ENCODE measurements at regions not wholly inside any gene's neighbourhood (a gene's known extent, or its start where the extent isn't known, plus 50 kb on each side); places are given as distances from the start of the nearest gene placed in this dataset.

DNA sequence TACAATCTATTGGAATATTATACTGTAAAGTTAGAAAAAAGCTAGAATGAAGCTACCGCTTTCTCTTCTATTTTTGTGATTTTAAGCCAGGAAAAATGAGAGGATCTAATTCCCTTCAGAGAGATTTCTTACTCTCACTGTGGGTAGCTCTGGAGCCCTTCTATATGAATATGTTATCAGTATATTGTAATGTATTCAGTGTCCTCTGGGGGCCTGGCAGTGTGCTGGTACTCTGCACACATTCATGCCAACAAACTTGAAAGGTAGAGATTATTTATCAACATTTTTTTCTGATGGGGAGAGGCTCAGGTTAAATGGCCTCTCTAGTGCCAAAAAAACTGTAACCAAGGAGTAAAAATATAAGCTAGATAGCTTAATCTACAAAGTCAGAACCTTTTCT, 292.8 kb downstream of the TTC6 start:
- Histone ChIP-seq H3K9ac (ENCODE audit: low read length) (no peak overlapping the region), H3F3A (ENCODE audit: insufficient read depth, low read length, poor library complexity, severe bottlenecking) (no peaks in the 10 kb centered on the region), H2AFZ (ENCODE audit: low read depth, low read length) (no peak overlapping the region), H3K4me3 (ENCODE audit: low read length) (no peak overlapping the region), H3K27ac (ENCODE audit: low read length) (no peak overlapping the region), H3K4me2 (ENCODE audit: low read length) (no peak overlapping the region), H3K27me3 (ENCODE audit: insufficient read depth, low read depth, low read length) (no peaks in the 10 kb centered on the region), H3K79me2 (replicated peaks; ENCODE audit: insufficient read depth, low read length) (no peaks in the 10 kb centered on the region), H4K20me1 (ENCODE audit: insufficient read depth) (no peaks in the 10 kb centered on the region), H3K9me2 (ENCODE audit: insufficient read depth, low read length) (no peaks in the 10 kb centered on the region), H3K36me3 (ENCODE audit: insufficient read depth, low read length) (no peaks in the 10 kb centered on the region), H3K9me3 (ENCODE audit: low read length) (no peaks in the 10 kb centered on the region)
- no peak for TF ChIP-seq TAF1 (IDR thresholded peaks at IDR 0.05; ENCODE audit: low read depth)
- TF ChIP-seq SMC3 (conservative IDR thresholded peaks at IDR 0.05; ENCODE audit: poor library complexity), result no peak
- no peak for TF ChIP-seq MXI1 (conservative IDR thresholded peaks at IDR 0.05; ENCODE audit: poor library complexity, severe bottlenecking)

- Histone ChIP-seq H3K4me2 (ENCODE audit: low read length) (no peak overlapping the region), H3K9me2 (ENCODE audit: insufficient read depth, low read length) (no peaks in the 10 kb centered on the region), H3F3A (ENCODE audit: insufficient read depth, low read length, poor library complexity, severe bottlenecking) (no peaks in the 10 kb centered on the region), H3K79me2 (replicated peaks; ENCODE audit: insufficient read depth, low read length) (no peaks in the 10 kb centered on the region), H4K20me1 (ENCODE audit: insufficient read depth) (no peaks in the 10 kb centered on the region), H3K9me3 (ENCODE audit: low read length) (no peaks in the 10 kb centered on the region), H3K4me3 (ENCODE audit: low read length) (no peak overlapping the region), H3K36me3 (ENCODE audit: insufficient read depth, low read length) (no peaks in the 10 kb centered on the region), H2AFZ (ENCODE audit: low read depth, low read length) (no peak overlapping the region), H3K9ac (ENCODE audit: low read length) (no peak overlapping the region), H3K27ac (ENCODE audit: low read length) (no peak overlapping the region), H3K27me3 (ENCODE audit: insufficient read depth, low read depth, low read length) (no peaks in the 10 kb centered on the region)
- TF ChIP-seq EZH2 (IDR thresholded peaks at IDR 0.05; ENCODE audit: borderline replicate concordance, insufficient read depth, low read length, poor library complexity, severe bottlenecking) (no peak), EP300 (conservative IDR thresholded peaks at IDR 0.05; ENCODE audit: poor library complexity, severe bottlenecking) (no peak), TAF1 (IDR thresholded peaks at IDR 0.05; ENCODE audit: low read depth) (no peak), POLR2AphosphoS5 (IDR thresholded peaks at IDR 0.05) (no peak), SMC3 (conservative IDR thresholded peaks at IDR 0.05; ENCODE audit: poor library complexity) (no peak), MXI1 (conservative IDR thresholded peaks at IDR 0.05; ENCODE audit: poor library complexity, severe bottlenecking) (no peak), CTCF (IDR thresholded peaks at IDR 0.05; ENCODE audit: poor library complexity, severe bottlenecking) (no peak), RAD21 (conservative IDR thresholded peaks at IDR 0.05) (no peak)
- TF ChIP-seq, protein P1, sequence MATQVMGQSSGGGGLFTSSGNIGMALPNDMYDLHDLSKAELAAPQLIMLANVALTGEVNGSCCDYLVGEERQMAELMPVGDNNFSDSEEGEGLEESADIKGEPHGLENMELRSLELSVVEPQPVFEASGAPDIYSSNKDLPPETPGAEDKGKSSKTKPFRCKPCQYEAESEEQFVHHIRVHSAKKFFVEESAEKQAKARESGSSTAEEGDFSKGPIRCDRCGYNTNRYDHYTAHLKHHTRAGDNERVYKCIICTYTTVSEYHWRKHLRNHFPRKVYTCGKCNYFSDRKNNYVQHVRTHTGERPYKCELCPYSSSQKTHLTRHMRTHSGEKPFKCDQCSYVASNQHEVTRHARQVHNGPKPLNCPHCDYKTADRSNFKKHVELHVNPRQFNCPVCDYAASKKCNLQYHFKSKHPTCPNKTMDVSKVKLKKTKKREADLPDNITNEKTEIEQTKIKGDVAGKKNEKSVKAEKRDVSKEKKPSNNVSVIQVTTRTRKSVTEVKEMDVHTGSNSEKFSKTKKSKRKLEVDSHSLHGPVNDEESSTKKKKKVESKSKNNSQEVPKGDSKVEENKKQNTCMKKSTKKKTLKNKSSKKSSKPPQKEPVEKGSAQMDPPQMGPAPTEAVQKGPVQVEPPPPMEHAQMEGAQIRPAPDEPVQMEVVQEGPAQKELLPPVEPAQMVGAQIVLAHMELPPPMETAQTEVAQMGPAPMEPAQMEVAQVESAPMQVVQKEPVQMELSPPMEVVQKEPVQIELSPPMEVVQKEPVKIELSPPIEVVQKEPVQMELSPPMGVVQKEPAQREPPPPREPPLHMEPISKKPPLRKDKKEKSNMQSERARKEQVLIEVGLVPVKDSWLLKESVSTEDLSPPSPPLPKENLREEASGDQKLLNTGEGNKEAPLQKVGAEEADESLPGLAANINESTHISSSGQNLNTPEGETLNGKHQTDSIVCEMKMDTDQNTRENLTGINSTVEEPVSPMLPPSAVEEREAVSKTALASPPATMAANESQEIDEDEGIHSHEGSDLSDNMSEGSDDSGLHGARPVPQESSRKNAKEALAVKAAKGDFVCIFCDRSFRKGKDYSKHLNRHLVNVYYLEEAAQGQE (IDR thresholded peaks at IDR 0.05; ENCODE audit: borderline replicate concordance), result no peak
Observed at GRCh38 chr14:37889087-37889486, 293.7 kb downstream of the TTC6 start.

GRCh38 chr14:37890095-37890494, 294.7 kb downstream of the TTC6 start:
- H3K4me3 ChIP-seq (ENCODE audit: low read length), result no peak overlapping the region
- H3K27ac ChIP-seq (ENCODE audit: low read length), result no peak overlapping the region
- H2AFZ ChIP-seq (ENCODE audit: low read depth, low read length), result no peak overlapping the region
- no peaks in the 10 kb centered on the region for H3K36me3 ChIP-seq (ENCODE audit: insufficient read depth, low read length)
- H3K79me2 ChIP-seq (replicated peaks; ENCODE audit: insufficient read depth, low read length), result no peaks in the 10 kb centered on the region
- H4K20me1 ChIP-seq (ENCODE audit: insufficient read depth), result no peaks in the 10 kb centered on the region
- no peaks in the 10 kb centered on the region for H3K9me3 ChIP-seq (ENCODE audit: low read length)
- H3K4me2 ChIP-seq (ENCODE audit: low read length), result no peak overlapping the region
- TF ChIP-seq TAF1 (IDR thresholded peaks at IDR 0.05; ENCODE audit: low read depth) (no peak), RAD21 (conservative IDR thresholded peaks at IDR 0.05) (no peak), POLR2AphosphoS5 (IDR thresholded peaks at IDR 0.05) (no peak), CTCF (IDR thresholded peaks at IDR 0.05; ENCODE audit: poor library complexity, severe bottlenecking) (no peak), EP300 (conservative IDR thresholded peaks at IDR 0.05; ENCODE audit: poor library complexity, severe bottlenecking) (no peak), MXI1 (conservative IDR thresholded peaks at IDR 0.05; ENCODE audit: poor library complexity, severe bottlenecking) (no peak), EZH2 (IDR thresholded peaks at IDR 0.05; ENCODE audit: borderline replicate concordance, insufficient read depth, low read length, poor library complexity, severe bottlenecking) (no peak), SMC3 (conservative IDR thresholded peaks at IDR 0.05; ENCODE audit: poor library complexity) (no peak)
- TF ChIP-seq, protein P1 (IDR thresholded peaks at IDR 0.05; ENCODE audit: borderline replicate concordance), result no peak
- no peak overlapping the region for H3K9ac ChIP-seq (ENCODE audit: low read length)
- H3K27me3 ChIP-seq (ENCODE audit: insufficient read depth, low read depth, low read length), result no peaks in the 10 kb centered on the region
- no peaks in the 10 kb centered on the region for H3K9me2 ChIP-seq (ENCODE audit: insufficient read depth, low read length)
- H3F3A ChIP-seq (ENCODE audit: insufficient read depth, low read length, poor library complexity, severe bottlenecking), result no peaks in the 10 kb centered on the region

Measured in neural cell (in vitro differentiated cells).